Loucy (cell line): ENCODE measurements at regions not wholly inside any gene's neighbourhood (a gene's known extent, or its start where the extent isn't known, plus 50 kb on each side); places are given as distances from the start of the nearest gene placed in this dataset.

ENCODE experiments used
- H2AFZ ChIP-seq: fragments of 200-600 bp; sonication (generic); 2 replicates; pipeline ENCODE4 v1.6.0; 2016; ENCODE audit warnings: antibody characterized with exemption, mild to moderate bottlenecking, low read length, moderate library complexity
- H3F3A ChIP-seq: fragments of 200-600 bp; 2 replicates; pipeline ENCODE4 v1.6.0; 2016; ENCODE audit warnings: antibody characterized with exemption, low read depth, mild to moderate bottlenecking
- H3K27me3 ChIP-seq: fragments of 200-600 bp; sonication (generic); 2 replicates; pipeline ENCODE4 v1.6.1; 2014; ENCODE audit warnings: low read length, mild to moderate bottlenecking; ENCODE audit not compliant: insufficient read depth, poor library complexity, severe bottlenecking
- H3K36me3 ChIP-seq: fragments of 200-600 bp; sonication (generic); 2 replicates; pipeline ENCODE4 v1.6.1; 2016; ENCODE audit warnings: low read length; ENCODE audit not compliant: insufficient read depth
- H3K4me1 ChIP-seq: fragments of 200-600 bp; sonication (generic); 2 replicates; pipeline ENCODE4 v1.5.1; 2014; ENCODE audit warnings: low read length, mild to moderate bottlenecking; ENCODE audit not compliant: insufficient read depth, poor library complexity, severe bottlenecking
- H3K4me2 ChIP-seq: fragments of 200-600 bp; sonication (generic); 2 replicates; pipeline ENCODE4 v1.6.0; 2014; ENCODE audit warnings: antibody characterized with exemption, low read length, low read depth, mild to moderate bottlenecking; ENCODE audit not compliant: poor library complexity, severe bottlenecking
- H3K4me3 ChIP-seq: fragments of 200-600 bp; sonication (generic); 2 replicates; pipeline ENCODE4 v1.5.1; 2014; ENCODE audit warnings: low read length, mild to moderate bottlenecking, mixed read lengths; ENCODE audit not compliant: poor library complexity, severe bottlenecking
- H3K79me2 ChIP-seq: fragments of 200-600 bp; sonication (generic); 2 replicates; pipeline ENCODE4 v1.6.1; 2014; ENCODE audit warnings: low read length; ENCODE audit not compliant: insufficient read depth
- H3K9ac ChIP-seq: fragments of 200-600 bp; sonication (generic); 2 replicates; pipeline ENCODE4 v1.6.0; 2014; ENCODE audit warnings: mild to moderate bottlenecking, low read depth, low read length, moderate library complexity; ENCODE audit not compliant: poor library complexity, severe bottlenecking
- H3K9me2 ChIP-seq: fragments of 200-600 bp; sonication (generic); replicated peaks from 2 replicates; pipeline ENCODE4 v1.6.1; 2016; ENCODE audit warnings: low read depth, low read length, mixed read lengths
- H3K9me3 ChIP-seq: fragments of 200-600 bp; sonication (generic); 2 replicates; pipeline ENCODE4 v1.6.1; 2014; ENCODE audit warnings: mild to moderate bottlenecking, antibody characterized with exemption, low read length, low read depth; ENCODE audit not compliant: insufficient read depth
- H4K20me1 ChIP-seq: fragments of 200-600 bp; sonication (generic); 2 replicates; pipeline ENCODE4 v1.6.0; 2014; ENCODE audit warnings: antibody characterized with exemption, low read length, mild to moderate bottlenecking; ENCODE audit not compliant: insufficient read depth, poor library complexity, severe bottlenecking
- EZH2phosphoT487 ChIP-seq: fragments of 200-600 bp; IDR thresholded peaks from 2 replicates; pipeline ENCODE4 v1.6.1; 2018; ENCODE audit warnings: antibody characterized with exemption, mild to moderate bottlenecking, moderate library complexity, borderline replicate concordance
- TF ChIP-seq, protein P1 (sequence below): fragments of 200-600 bp; sonication (generic); conservative IDR thresholded peaks from 2 replicates; pipeline ENCODE4 v1.5.1; 2014; ENCODE audit warnings: mild to moderate bottlenecking, antibody characterized with exemption, low read length

GRCh38 chr13:82344867-82345266, 1537.4 kb downstream of the SLITRK1 start:
- H3K9ac ChIP-seq: no peak overlapping the region
- no peaks in the 10 kb centered on the region for H3F3A ChIP-seq
- H3K4me2 ChIP-seq: no peak overlapping the region
- no peaks in the 10 kb centered on the region for H3K4me1 ChIP-seq
- no peak overlapping the region for H2AFZ ChIP-seq
- H3K79me2 ChIP-seq: no peaks in the 10 kb centered on the region
- H3K4me3 ChIP-seq: no peak overlapping the region
- H3K9me3 ChIP-seq: no peaks in the 10 kb centered on the region
- H3K9me2 ChIP-seq: no peaks in the 10 kb centered on the region
- H3K27me3 ChIP-seq: no peaks in the 10 kb centered on the region
- no peak for TF ChIP-seq EZH2phosphoT487
- TF ChIP-seq, protein P1, sequence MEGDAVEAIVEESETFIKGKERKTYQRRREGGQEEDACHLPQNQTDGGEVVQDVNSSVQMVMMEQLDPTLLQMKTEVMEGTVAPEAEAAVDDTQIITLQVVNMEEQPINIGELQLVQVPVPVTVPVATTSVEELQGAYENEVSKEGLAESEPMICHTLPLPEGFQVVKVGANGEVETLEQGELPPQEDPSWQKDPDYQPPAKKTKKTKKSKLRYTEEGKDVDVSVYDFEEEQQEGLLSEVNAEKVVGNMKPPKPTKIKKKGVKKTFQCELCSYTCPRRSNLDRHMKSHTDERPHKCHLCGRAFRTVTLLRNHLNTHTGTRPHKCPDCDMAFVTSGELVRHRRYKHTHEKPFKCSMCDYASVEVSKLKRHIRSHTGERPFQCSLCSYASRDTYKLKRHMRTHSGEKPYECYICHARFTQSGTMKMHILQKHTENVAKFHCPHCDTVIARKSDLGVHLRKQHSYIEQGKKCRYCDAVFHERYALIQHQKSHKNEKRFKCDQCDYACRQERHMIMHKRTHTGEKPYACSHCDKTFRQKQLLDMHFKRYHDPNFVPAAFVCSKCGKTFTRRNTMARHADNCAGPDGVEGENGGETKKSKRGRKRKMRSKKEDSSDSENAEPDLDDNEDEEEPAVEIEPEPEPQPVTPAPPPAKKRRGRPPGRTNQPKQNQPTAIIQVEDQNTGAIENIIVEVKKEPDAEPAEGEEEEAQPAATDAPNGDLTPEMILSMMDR: no peak
- no peaks in the 10 kb centered on the region for H4K20me1 ChIP-seq
- no peaks in the 10 kb centered on the region for H3K36me3 ChIP-seq

DNA sequence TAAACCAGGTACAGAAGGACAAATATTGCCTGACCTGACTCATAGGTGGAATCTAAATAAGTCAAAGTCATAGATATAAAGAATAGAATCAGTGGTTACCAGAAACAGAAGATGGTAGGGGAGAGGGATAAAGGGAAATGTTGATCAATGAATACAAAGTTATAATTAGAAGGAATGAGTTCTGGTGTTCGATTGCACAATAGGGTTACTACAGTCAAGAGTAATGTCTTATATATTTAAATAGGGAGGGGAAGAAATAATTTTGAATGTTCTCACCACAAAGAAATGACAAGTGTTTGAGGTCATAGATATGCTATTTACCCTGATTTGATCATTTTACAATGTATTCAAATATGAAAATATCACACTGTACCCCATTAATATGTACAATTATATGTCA, 1541.2 kb downstream of the SLITRK1 start:
- no peak overlapping the region for H3K4me2 ChIP-seq
- no peaks in the 10 kb centered on the region for H3K79me2 ChIP-seq
- TF ChIP-seq, protein P1: no peak
- no peak for TF ChIP-seq EZH2phosphoT487
- no peak overlapping the region for H3K9ac ChIP-seq
- no peaks in the 10 kb centered on the region for H3K27me3 ChIP-seq
- H2AFZ ChIP-seq: no peak overlapping the region
- no peaks in the 10 kb centered on the region for H3K9me2 ChIP-seq
- H3K4me1 ChIP-seq: no peaks in the 10 kb centered on the region
- no peaks in the 10 kb centered on the region for H3K9me3 ChIP-seq
- no peaks in the 10 kb centered on the region for H4K20me1 ChIP-seq
- H3K36me3 ChIP-seq: no peaks in the 10 kb centered on the region
- H3K4me3 ChIP-seq: no peak overlapping the region
- no peaks in the 10 kb centered on the region for H3F3A ChIP-seq

- TF ChIP-seq, protein P1: peak; percentile 76
- no peak for TF ChIP-seq EZH2phosphoT487
Observed at GRCh38 chr13:82330499-82330898, 1551.8 kb downstream of the SLITRK1 start.

More at GRCh38 chr13:82330499-82330898, 1551.8 kb downstream of the SLITRK1 start:
- H4K20me1 ChIP-seq: no peaks in the 10 kb centered on the region
- no peaks in the 10 kb centered on the region for H3F3A ChIP-seq
- no peaks in the 10 kb centered on the region for H3K9me2 ChIP-seq
- no peak overlapping the region for H3K4me3 ChIP-seq
- no peaks in the 10 kb centered on the region for H3K9me3 ChIP-seq
- no peak overlapping the region for H2AFZ ChIP-seq
- no peaks in the 10 kb centered on the region for H3K79me2 ChIP-seq
- no peaks in the 10 kb centered on the region for H3K27me3 ChIP-seq
- H3K4me2 ChIP-seq: no peak overlapping the region
- no peaks in the 10 kb centered on the region for H3K4me1 ChIP-seq
- no peaks in the 10 kb centered on the region for H3K36me3 ChIP-seq
- H3K9ac ChIP-seq: no peak overlapping the region
